GM21515 (cell line): ENCODE measurements at regions not wholly inside any gene's neighbourhood (a gene's known extent, or its start where the extent isn't known, plus 50 kb on each side); places are given as distances from the start of the nearest gene placed in this dataset.
A peak's percentile ranks its signal among the peaks of the same experiment; 100 is the strongest.
"Not testable (repeated sequence)": the region's sequence is repeated elsewhere in the genome, so short reads cannot be mapped to it uniquely, and the experiment has no call there.

Experiments used
- ATAC-seq: cut with Tn5 transposase; IDR thresholded peaks from one replicate; pipeline ENCODE4 v1.9.1; 2021; ENCODE audit not compliant: unreplicated experiment

- ATAC-seq, result no peak
Measured at GRCh38 chr7:153188161-153188560, 428.6 kb downstream of the ACTR3B start.

- no peak for ATAC-seq
Measured at GRCh38 chr7:153188630-153189029, 429.1 kb downstream of the ACTR3B start.

GRCh38 chr7:153190452-153190851 is 430.9 kb downstream of the ACTR3B start:
- ATAC-seq, result peak; percentile 61

- ATAC-seq, result no peak
Measured at GRCh38 chr7:153190986-153191385, 431.4 kb downstream of the ACTR3B start.

GRCh38 chr7:153193144-153193595 is 433.6 kb downstream of the ACTR3B start:
- ATAC-seq, result peak; percentile 60

- ATAC-seq, result no peak
Measured at GRCh38 chr7:153217032-153217431, 457.5 kb downstream of the ACTR3B start.

GRCh38 chr7:153224890-153225289 is 465.3 kb downstream of the ACTR3B start:
- ATAC-seq, result no peak

GRCh38 chr7:153245136-153245535 is 485.6 kb downstream of the ACTR3B start:
- ATAC-seq, result not testable (repeated sequence)

- no peak for ATAC-seq
Measured at GRCh38 chr7:153245809-153246208, 486.3 kb downstream of the ACTR3B start.

GRCh38 chr7:153247926-153248325 is 488.4 kb downstream of the ACTR3B start:
- no peak for ATAC-seq

GRCh38 chr7:153258686-153259085 is 499.1 kb downstream of the ACTR3B start:
- ATAC-seq, result no peak

GRCh38 chr7:153276394-153276793 is 516.8 kb downstream of the ACTR3B start:
- no peak for ATAC-seq

GRCh38 chr7:153286763-153287162 is 527.2 kb downstream of the ACTR3B start:
- no peak for ATAC-seq

- ATAC-seq, result no peak
Measured at GRCh38 chr7:153290066-153290465, 530.5 kb downstream of the ACTR3B start.

GRCh38 chr7:153297141-153297540 is 537.6 kb downstream of the ACTR3B start:
- ATAC-seq, result no peak

GRCh38 chr7:153301936-153302335 is 542.4 kb downstream of the ACTR3B start:
- no peak for ATAC-seq

- no peak for ATAC-seq
Measured at GRCh38 chr7:153320005-153320404, 560.5 kb downstream of the ACTR3B start.

GRCh38 chr7:153320681-153321080 is 561.1 kb downstream of the ACTR3B start:
- no peak for ATAC-seq

- ATAC-seq, result no peak
Measured at GRCh38 chr7:153322991-153323390, 563.4 kb downstream of the ACTR3B start.

- ATAC-seq, result no peak
Measured at GRCh38 chr7:153324094-153324493, 564.5 kb downstream of the ACTR3B start.

GRCh38 chr7:153327683-153328082 is 568.1 kb downstream of the ACTR3B start:
- no peak for ATAC-seq

- no peak for ATAC-seq
Measured at GRCh38 chr7:153331427-153331826, 571.9 kb downstream of the ACTR3B start.

- ATAC-seq, result no peak
Measured at GRCh38 chr7:153354071-153354470, 594.5 kb downstream of the ACTR3B start.

GRCh38 chr7:153370092-153370491 is 610.5 kb downstream of the ACTR3B start:
- ATAC-seq, result no peak
